Loucy (cell line): ENCODE measurements at regions not wholly inside any gene's neighbourhood (a gene's known extent, or its start where the extent isn't known, plus 50 kb on each side); places are given as distances from the start of the nearest gene placed in this dataset.
"Not testable (repeated sequence)": the region's sequence is repeated elsewhere in the genome, so short reads cannot be mapped to it uniquely, and the experiment has no call there.

Source experiments
- H2AFZ ChIP-seq: fragments of 200-600 bp; sonication (generic); 2 replicates; pipeline ENCODE4 v1.6.0; 2016; ENCODE audit warnings: antibody characterized with exemption, mild to moderate bottlenecking, low read length, moderate library complexity
- H3F3A ChIP-seq: fragments of 200-600 bp; 2 replicates; pipeline ENCODE4 v1.6.0; 2016; ENCODE audit warnings: antibody characterized with exemption, low read depth, mild to moderate bottlenecking
- H3K27me3 ChIP-seq: fragments of 200-600 bp; sonication (generic); 2 replicates; pipeline ENCODE4 v1.6.1; 2014; ENCODE audit warnings: low read length, mild to moderate bottlenecking; ENCODE audit not compliant: insufficient read depth, poor library complexity, severe bottlenecking
- H3K36me3 ChIP-seq: fragments of 200-600 bp; sonication (generic); 2 replicates; pipeline ENCODE4 v1.6.1; 2016; ENCODE audit warnings: low read length; ENCODE audit not compliant: insufficient read depth
- H3K4me1 ChIP-seq: fragments of 200-600 bp; sonication (generic); 2 replicates; pipeline ENCODE4 v1.5.1; 2014; ENCODE audit warnings: low read length, mild to moderate bottlenecking; ENCODE audit not compliant: insufficient read depth, poor library complexity, severe bottlenecking
- H3K4me2 ChIP-seq: fragments of 200-600 bp; sonication (generic); 2 replicates; pipeline ENCODE4 v1.6.0; 2014; ENCODE audit warnings: antibody characterized with exemption, low read length, low read depth, mild to moderate bottlenecking; ENCODE audit not compliant: poor library complexity, severe bottlenecking
- H3K4me3 ChIP-seq: fragments of 200-600 bp; sonication (generic); 2 replicates; pipeline ENCODE4 v1.5.1; 2014; ENCODE audit warnings: low read length, mild to moderate bottlenecking, mixed read lengths; ENCODE audit not compliant: poor library complexity, severe bottlenecking
- H3K79me2 ChIP-seq: fragments of 200-600 bp; sonication (generic); 2 replicates; pipeline ENCODE4 v1.6.1; 2014; ENCODE audit warnings: low read length; ENCODE audit not compliant: insufficient read depth
- H3K9ac ChIP-seq: fragments of 200-600 bp; sonication (generic); 2 replicates; pipeline ENCODE4 v1.6.0; 2014; ENCODE audit warnings: mild to moderate bottlenecking, low read depth, low read length, moderate library complexity; ENCODE audit not compliant: poor library complexity, severe bottlenecking
- H3K9me2 ChIP-seq: fragments of 200-600 bp; sonication (generic); replicated peaks from 2 replicates; pipeline ENCODE4 v1.6.1; 2016; ENCODE audit warnings: low read depth, low read length, mixed read lengths
- H3K9me3 ChIP-seq: fragments of 200-600 bp; sonication (generic); 2 replicates; pipeline ENCODE4 v1.6.1; 2014; ENCODE audit warnings: mild to moderate bottlenecking, antibody characterized with exemption, low read length, low read depth; ENCODE audit not compliant: insufficient read depth
- H4K20me1 ChIP-seq: fragments of 200-600 bp; sonication (generic); 2 replicates; pipeline ENCODE4 v1.6.0; 2014; ENCODE audit warnings: antibody characterized with exemption, low read length, mild to moderate bottlenecking; ENCODE audit not compliant: insufficient read depth, poor library complexity, severe bottlenecking
- CTCF ChIP-seq: fragments of 200-600 bp; sonication (generic); conservative IDR thresholded peaks from 2 replicates; pipeline ENCODE4 v1.5.1; 2014; ENCODE audit warnings: mild to moderate bottlenecking, antibody characterized with exemption, low read length
- EZH2phosphoT487 ChIP-seq: fragments of 200-600 bp; IDR thresholded peaks from 2 replicates; pipeline ENCODE4 v1.6.1; 2018; ENCODE audit warnings: antibody characterized with exemption, mild to moderate bottlenecking, moderate library complexity, borderline replicate concordance

GRCh38 chr4:158958489-158959270 lies 144.2 kb upstream of the RAPGEF2 start:
- H2AFZ ChIP-seq, result no peak overlapping the region
- no peaks in the 10 kb centered on the region for H3K79me2 ChIP-seq
- no peaks in the 10 kb centered on the region for H3F3A ChIP-seq
- no peak overlapping the region for H3K4me3 ChIP-seq
- no peaks in the 10 kb centered on the region for H3K9me3 ChIP-seq
- no peaks in the 10 kb centered on the region for H3K4me1 ChIP-seq
- no peaks in the 10 kb centered on the region for H3K9me2 ChIP-seq
- no peak overlapping the region for H3K9ac ChIP-seq
- H3K36me3 ChIP-seq, result no peaks in the 10 kb centered on the region
- H3K27me3 ChIP-seq, result no peaks in the 10 kb centered on the region
- TF ChIP-seq EZH2phosphoT487, result no peak
- TF ChIP-seq CTCF, result no peak
- H3K4me2 ChIP-seq, result no peak overlapping the region
- no peaks in the 10 kb centered on the region for H4K20me1 ChIP-seq

GRCh38 chr4:158962393-158962792 lies 140.5 kb upstream of the RAPGEF2 start:
- Histone ChIP-seq H3K9me3 (no peaks in the 10 kb centered on the region; the same call in 1 of the 2 replicates), H3F3A (no peaks in the 10 kb centered on the region), H4K20me1 (no peaks in the 10 kb centered on the region), H3K4me1 (peaks cover 3% of the 10 kb centered on the region), H3K9me2 (no peaks in the 10 kb centered on the region), H3K9ac (no peak overlapping the region), H2AFZ (no peak overlapping the region), H3K4me3 (no peak overlapping the region), H3K27me3 (no peaks in the 10 kb centered on the region), H3K4me2 (no peak overlapping the region), H3K79me2 (no peaks in the 10 kb centered on the region), H3K36me3 (no peaks in the 10 kb centered on the region)
- no peak for TF ChIP-seq CTCF
- no peak for TF ChIP-seq EZH2phosphoT487

DNA sequence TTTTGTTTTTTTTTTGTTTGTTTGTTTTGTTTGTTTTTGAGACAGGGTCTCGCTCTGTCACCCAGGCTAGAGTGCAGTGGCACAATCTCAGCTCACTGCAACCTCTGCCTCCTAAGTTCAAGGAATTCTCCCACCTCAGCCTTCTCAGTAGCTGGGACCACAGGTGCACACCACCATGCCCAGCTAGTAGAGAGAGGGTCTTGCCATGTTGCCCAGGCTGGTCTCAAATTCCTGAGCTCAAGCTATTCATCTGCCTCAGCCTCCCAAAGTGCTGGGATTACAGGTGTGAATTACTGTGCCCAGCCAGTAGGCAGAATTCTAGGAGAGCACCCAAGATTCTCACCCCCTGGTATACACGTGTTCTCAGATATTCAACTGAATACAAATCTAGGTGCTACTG lies 139.6 kb upstream of the RAPGEF2 start:
- H3K9ac ChIP-seq, H3K9me2 ChIP-seq, H3K4me2 ChIP-seq, H4K20me1 ChIP-seq, H3K4me1 ChIP-seq, H3K9me3 ChIP-seq, H3F3A ChIP-seq, H3K27me3 ChIP-seq, H2AFZ ChIP-seq, H3K79me2 ChIP-seq, H3K36me3 ChIP-seq, H3K4me3 ChIP-seq: not testable (repeated sequence)

GRCh38 chr4:158964114-158964727 lies 138.7 kb upstream of the RAPGEF2 start:
- TF ChIP-seq EZH2phosphoT487 (no peak), CTCF (no peak)
- H3K4me2 ChIP-seq, result no peak overlapping the region
- no peaks in the 10 kb centered on the region for H3K36me3 ChIP-seq

More at GRCh38 chr4:158964114-158964727, 138.7 kb upstream of the RAPGEF2 start:
- H3K79me2 ChIP-seq, result no peaks in the 10 kb centered on the region
- H3K9me3 ChIP-seq, result no peaks in the 10 kb centered on the region; the same call in 1 of the 2 replicates
- H3F3A ChIP-seq, result no peaks in the 10 kb centered on the region
- H4K20me1 ChIP-seq, result no peaks in the 10 kb centered on the region
- H2AFZ ChIP-seq, result no peak overlapping the region
- no peaks in the 10 kb centered on the region for H3K9me2 ChIP-seq
- no peaks in the 10 kb centered on the region for H3K27me3 ChIP-seq
- peaks cover 6% of the 10 kb centered on the region for H3K4me1 ChIP-seq
- no peak overlapping the region for H3K4me3 ChIP-seq
- no peak overlapping the region for H3K9ac ChIP-seq
